PC-9 (cell line): ENCODE measurements at regions not wholly inside any gene's neighbourhood (a gene's known extent, or its start where the extent isn't known, plus 50 kb on each side); places are given as distances from the start of the nearest gene placed in this dataset.

Experiments
- CTCF ChIP-seq: fragments of 200-600 bp; sonication (generic); conservative IDR thresholded peaks from 2 replicates; pipeline ENCODE4 v1.6.1; 2017; ENCODE audit warnings: mixed run types, antibody characterized with exemption, mild to moderate bottlenecking, moderate library complexity
- EZH2 ChIP-seq: fragments of 200-600 bp; sonication (generic); IDR thresholded peaks from 2 replicates; pipeline ENCODE4 v1.8.0; 2017; ENCODE audit warnings: antibody characterized with exemption, low read depth

GRCh38 chr2:13005761-13006335 lies 289.1 kb downstream of the TRIB2 start:
- no peak for TF ChIP-seq CTCF
- TF ChIP-seq EZH2, result no peak
